Endothelial cell of umbilical vein (primary cell): ENCODE measurements at regions not wholly inside any gene's neighbourhood (a gene's known extent, or its start where the extent isn't known, plus 50 kb on each side); places are given as distances from the start of the nearest gene placed in this dataset.
A peak's percentile ranks its signal among the peaks of the same experiment; 100 is the strongest.

Experiments
- BruUV-seq: library from RNA; stranded (reverse); fragments of 400-500 nt; replicated peaks from 2 replicates; lab custom pipeline; 2021; lab: Mats Ljungman, UMichigan
- CTCF ChIA-PET: fragments of 300-600, 350-600 bp; sonication (Branson Sonifier 250); formaldehyde crosslinking; loops from one replicate; lab custom pipeline; 2021; ENCODE audit warnings: antibody characterized with exemption, inconsistent platforms; lab: Charles Lee
- POLR2A ChIA-PET: fragments of 300-600, 350-600 bp; sonication (Branson Sonifier 250); formaldehyde crosslinking; loops from one replicate; lab custom pipeline; 2021; ENCODE audit warnings: antibody characterized with exemption, inconsistent platforms; lab: Charles Lee
- DNase-seq: peaks from one replicate; pipeline ENCODE4 v3.0.0-alpha.2; 2011; ENCODE audit warnings: low read depth, low spot score
- FAIRE-seq: peaks from 2 replicates; lab custom pipeline; 2011; peaks lifted over from hg19 to GRCh38; lab: Jason Lieb, UNC
- H2AFZ ChIP-seq: 2 replicates; pipeline ENCODE4 v1.6.0; 2012; ENCODE audit warnings: low read depth, low read length, control low read depth, inconsistent platforms
- H3K27ac ChIP-seq: 2 replicates; pipeline ENCODE4 v1.5.1; 2011; ENCODE audit warnings: low read depth, mild to moderate bottlenecking, control low read depth, low read length, moderate library complexity; ENCODE audit not compliant: insufficient read depth
- H3K27me3 ChIP-seq, 2 experiments: 2 replicates each; pipeline versions ENCODE4 v1.6.0 to v1.6.1; 2011; ENCODE audit warnings: low read length in 2 of 2, mixed read lengths in 1 of 2; ENCODE audit not compliant: control insufficient read depth in 2 of 2, insufficient read depth in 2 of 2
- H3K36me3 ChIP-seq, 2 experiments: 2 replicates in 1 of 2; 3 replicates in 1 of 2; pipeline ENCODE4 v1.5.1; 2011; ENCODE audit warnings: low read length in 2 of 2, mild to moderate bottlenecking in 1 of 2, moderate library complexity in 1 of 2; ENCODE audit not compliant: control insufficient read depth in 2 of 2, insufficient read depth in 2 of 2; ENCODE audit errors: extremely low read depth in 1 of 2
- H3K4me1 ChIP-seq: 3 replicates; pipeline ENCODE4 v1.5.1; 2011; ENCODE audit warnings: mild to moderate bottlenecking, low read length; ENCODE audit not compliant: control insufficient read depth, insufficient read depth; ENCODE audit errors: extremely low read depth
- H3K4me2 ChIP-seq: 2 replicates; pipeline ENCODE4 v1.6.1; 2011; ENCODE audit warnings: low read length, control low read depth, mixed read lengths; ENCODE audit not compliant: insufficient read depth
- H3K4me3 ChIP-seq, 3 experiments: fragments of 200-600 bp in 1 of 3; sonication (generic), shearing (Covaris generic) in 1 of 3; replicated peaks in 1 of 3; 2 replicates each; pipeline ENCODE4 v1.5.1; 2011 to 2016; ENCODE audit warnings: control low read depth in 3 of 3, low read length in 3 of 3, mild to moderate bottlenecking in 2 of 3, inconsistent platforms in 1 of 3, low read depth in 1 of 3, moderate library complexity in 1 of 3; ENCODE audit not compliant: insufficient read depth in 1 of 3
- H3K79me2 ChIP-seq: 2 replicates; pipeline ENCODE4 v1.6.0; 2012; ENCODE audit warnings: low read length, inconsistent platforms; ENCODE audit not compliant: control insufficient read depth, insufficient read depth
- H3K9ac ChIP-seq: replicated peaks from 2 replicates; pipeline ENCODE3; 2011; ENCODE audit warnings: low read length, control low read depth; ENCODE audit not compliant: insufficient read depth; ENCODE audit errors: extremely low read depth
- H3K9me1 ChIP-seq: replicated peaks from 3 replicates; pipeline ENCODE4 v1.6.0; 2011; ENCODE audit warnings: mild to moderate bottlenecking, low read length; ENCODE audit not compliant: control insufficient read depth, insufficient read depth; ENCODE audit errors: extremely low read depth
- H3K9me3 ChIP-seq: replicated peaks from 2 replicates; pipeline ENCODE4 v1.5.1; 2012; ENCODE audit warnings: low read length, inconsistent platforms; ENCODE audit not compliant: control insufficient read depth, insufficient read depth
- H4K20me1 ChIP-seq: replicated peaks from 2 replicates; pipeline ENCODE3; 2011; ENCODE audit warnings: mild to moderate bottlenecking, low read length; ENCODE audit not compliant: control insufficient read depth, insufficient read depth; ENCODE audit errors: extremely low read depth
- EZH2 ChIP-seq: IDR thresholded peaks from 2 replicates; pipeline ENCODE4 v1.6.1; 2012; ENCODE audit warnings: borderline replicate concordance, low read depth, mild to moderate bottlenecking, moderate library complexity, low read length, inconsistent platforms; ENCODE audit not compliant: severe bottlenecking
- FOS ChIP-seq: IDR thresholded peaks from 2 replicates; pipeline ENCODE4 v1.6.1; 2011; ENCODE audit warnings: mild to moderate bottlenecking, low read length, moderate library complexity, borderline replicate concordance; ENCODE audit not compliant: insufficient read depth
- GATA2 ChIP-seq: IDR thresholded peaks from 2 replicates; pipeline ENCODE4 v1.7.0; 2011; ENCODE audit warnings: low read depth, mild to moderate bottlenecking, moderate library complexity, mixed read lengths, low read length; ENCODE audit not compliant: insufficient read length, insufficient read depth
- JUN ChIP-seq: IDR thresholded peaks from 2 replicates; pipeline ENCODE4 v1.6.1; 2011; ENCODE audit warnings: borderline replicate concordance, low read depth; ENCODE audit not compliant: insufficient read length, insufficient read depth
- MYC ChIP-seq: IDR thresholded peaks from one replicate; pipeline ENCODE4 v1.6.1; 2011; ENCODE audit warnings: mild to moderate bottlenecking, low read depth, low read length
- POLR2A ChIP-seq: IDR thresholded peaks from 2 replicates; pipeline ENCODE4 v1.6.1; 2012; ENCODE audit warnings: low read depth, mild to moderate bottlenecking, control low read depth, low read length
- POLR2AphosphoS5 ChIP-seq: IDR thresholded peaks from 2 replicates; pipeline ENCODE4 v1.6.1; 2012; ENCODE audit warnings: low read depth, mild to moderate bottlenecking, control low read depth, low read length, moderate library complexity; ENCODE audit not compliant: insufficient read depth
- dilution Hi-C: fragments of 300-500 bp; cut with MboI; formaldehyde crosslinking; loops from one replicate; pipeline ENCODE4 v1.15.0; 2019; ENCODE audit warnings: low sequenced_read_pairs; ENCODE audit not compliant: extremely low pct_ligation_motif_present
- intact Hi-C: fragments of 100-400 bp; cut with micrococcal nuclease; formaldehyde crosslinking; loops from one replicate; pipeline ENCODE4 v1.10.0; 2022
- TF ChIP-seq, protein P1 (sequence below): IDR thresholded peaks from 2 replicates; pipeline ENCODE4 v1.6.1; 2011; ENCODE audit not compliant: insufficient read depth, insufficient read length
- TF ChIP-seq, protein P2 (sequence below), 2 donors: IDR thresholded peaks; 1 replicate in 1 of 2; 2 replicates in 1 of 2; pipeline ENCODE4 v1.5.1; 2011; ENCODE audit warnings: low read length in 2 of 2, mild to moderate bottlenecking in 2 of 2, moderate library complexity in 2 of 2, control low read depth in 1 of 2, inconsistent platforms in 1 of 2, low read depth in 1 of 2; ENCODE audit not compliant: insufficient read depth in 1 of 2; ENCODE audit errors: extremely low read depth in 1 of 2

DNA sequence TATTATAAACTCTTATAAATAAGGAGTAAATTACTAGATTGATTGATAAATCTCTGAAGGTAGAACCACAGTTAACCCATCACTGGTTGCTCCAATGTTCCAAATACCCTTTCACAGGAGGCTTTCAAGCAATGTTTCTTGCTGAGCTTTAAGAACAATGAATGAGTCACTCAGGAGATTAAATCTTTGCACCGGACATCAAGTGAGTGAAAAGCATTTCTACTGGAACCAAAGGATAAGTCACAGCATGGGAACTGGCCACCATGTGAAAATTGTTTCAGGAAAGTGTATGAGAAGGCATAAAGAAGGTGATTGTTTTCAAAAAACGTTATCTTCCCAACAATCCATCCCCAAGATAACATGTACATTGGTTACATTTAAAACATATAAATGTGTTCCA is 90.6 kb downstream of the CNTN3 start:
- DNase-seq (peak; percentile 2), FAIRE-seq (no peak)
- no peaks in the 10 kb centered on the region for H4K20me1 ChIP-seq
- no peaks in the 10 kb centered on the region for H3K27me3 ChIP-seq
- H3K4me3 ChIP-seq, result no peak overlapping the region
- ChIA-PET POLR2A (no interaction called here), CTCF (no interaction called here)
- dilution Hi-C loops (no loop called here), intact Hi-C loops (no loop called here)
- H2AFZ ChIP-seq, result no peak overlapping the region
- no peak overlapping the region for H3K9ac ChIP-seq
- TF ChIP-seq, protein P1, sequence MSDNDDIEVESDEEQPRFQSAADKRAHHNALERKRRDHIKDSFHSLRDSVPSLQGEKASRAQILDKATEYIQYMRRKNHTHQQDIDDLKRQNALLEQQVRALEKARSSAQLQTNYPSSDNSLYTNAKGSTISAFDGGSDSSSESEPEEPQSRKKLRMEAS, result no peak
- TF ChIP-seq FOS, result peak; percentile 32
- no peaks in the 10 kb centered on the region for H3K79me2 ChIP-seq
- no peak overlapping the region for H3K27ac ChIP-seq
- H3K4me2 ChIP-seq, result no peak overlapping the region
- no peaks in the 10 kb centered on the region for H3K36me3 ChIP-seq
- peaks cover 3% of the 10 kb centered on the region for H3K9me3 ChIP-seq
- H3K4me1 ChIP-seq, result no peaks in the 10 kb centered on the region
- no TSS peak for BruUV-seq
- H3K9me1 ChIP-seq, result no peaks in the 10 kb centered on the region

DNA sequence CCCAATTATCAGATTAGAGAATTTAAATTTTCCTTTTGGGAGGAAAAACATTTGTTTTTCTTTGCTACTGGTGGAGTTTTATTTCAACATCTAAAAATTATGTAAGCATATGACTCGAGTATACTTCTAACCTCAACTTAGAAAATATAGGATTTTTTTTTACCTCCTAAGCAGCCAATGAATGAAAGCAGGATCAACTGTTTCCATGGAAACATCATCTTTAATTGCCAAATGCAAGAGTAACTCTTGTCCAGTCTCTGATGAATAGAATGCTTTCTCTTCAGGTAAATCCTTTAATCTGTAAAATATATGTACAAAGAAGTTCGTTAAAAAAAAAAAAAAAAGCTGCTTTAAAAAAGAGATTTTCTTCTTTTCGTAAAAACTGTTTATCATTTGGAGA is 93.6 kb downstream of the CNTN3 start:
- H3K4me3 ChIP-seq, result no peak overlapping the region
- no TSS peak for BruUV-seq
- H3K9me3 ChIP-seq, result peaks cover 3% of the 10 kb centered on the region
- FAIRE-seq, result no peak
- H3K4me2 ChIP-seq, result no peak overlapping the region
- no peaks in the 10 kb centered on the region for H3K27me3 ChIP-seq
- no peak for DNase-seq
- H3K9ac ChIP-seq, result no peak overlapping the region
- no peaks in the 10 kb centered on the region for H3K36me3 ChIP-seq
- no peaks in the 10 kb centered on the region for H4K20me1 ChIP-seq
- dilution Hi-C loops (no loop called here), intact Hi-C loops (no loop called here)
- ChIA-PET CTCF (no interaction called here), POLR2A (no interaction called here)
- H3K4me1 ChIP-seq, result no peaks in the 10 kb centered on the region
- TF ChIP-seq POLR2A (no peak), POLR2AphosphoS5 (no peak), MYC (no peak), GATA2 (no peak), FOS (no peak), EZH2 (no peak), JUN (no peak)
- TF ChIP-seq, protein P2, sequence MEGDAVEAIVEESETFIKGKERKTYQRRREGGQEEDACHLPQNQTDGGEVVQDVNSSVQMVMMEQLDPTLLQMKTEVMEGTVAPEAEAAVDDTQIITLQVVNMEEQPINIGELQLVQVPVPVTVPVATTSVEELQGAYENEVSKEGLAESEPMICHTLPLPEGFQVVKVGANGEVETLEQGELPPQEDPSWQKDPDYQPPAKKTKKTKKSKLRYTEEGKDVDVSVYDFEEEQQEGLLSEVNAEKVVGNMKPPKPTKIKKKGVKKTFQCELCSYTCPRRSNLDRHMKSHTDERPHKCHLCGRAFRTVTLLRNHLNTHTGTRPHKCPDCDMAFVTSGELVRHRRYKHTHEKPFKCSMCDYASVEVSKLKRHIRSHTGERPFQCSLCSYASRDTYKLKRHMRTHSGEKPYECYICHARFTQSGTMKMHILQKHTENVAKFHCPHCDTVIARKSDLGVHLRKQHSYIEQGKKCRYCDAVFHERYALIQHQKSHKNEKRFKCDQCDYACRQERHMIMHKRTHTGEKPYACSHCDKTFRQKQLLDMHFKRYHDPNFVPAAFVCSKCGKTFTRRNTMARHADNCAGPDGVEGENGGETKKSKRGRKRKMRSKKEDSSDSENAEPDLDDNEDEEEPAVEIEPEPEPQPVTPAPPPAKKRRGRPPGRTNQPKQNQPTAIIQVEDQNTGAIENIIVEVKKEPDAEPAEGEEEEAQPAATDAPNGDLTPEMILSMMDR (IDR thresholded peaks at IDR 0.05; ENCODE audit: extremely low read depth in 1 of 2, insufficient read depth in 1 of 2, low read depth in 1 of 2, low read length in 2 of 2), result no peak
- TF ChIP-seq, protein P1, result no peak
- no peaks in the 10 kb centered on the region for H3K79me2 ChIP-seq
- H3K9me1 ChIP-seq, result no peaks in the 10 kb centered on the region
- H2AFZ ChIP-seq, result no peak overlapping the region
- H3K27ac ChIP-seq, result no peak overlapping the region
